A673 (cell line): ENCODE measurements at regions not wholly inside any gene's neighbourhood (a gene's known extent, or its start where the extent isn't known, plus 50 kb on each side); places are given as distances from the start of the nearest gene placed in this dataset.

Experiments
- EZH2 ChIP-seq: fragments of 200-600 bp; sonication (generic); IDR thresholded peaks from 2 replicates; pipeline ENCODE4 v1.6.1; 2017; ENCODE audit warnings: borderline replicate concordance, low read depth, mild to moderate bottlenecking, mixed read lengths, antibody characterized with exemption, low read length; ENCODE audit not compliant: poor library complexity, severe bottlenecking
- TF ChIP-seq, protein P1 (sequence below): fragments of 300-800, 200-600 bp; sonication (generic); conservative IDR thresholded peaks from 2 replicates; pipeline ENCODE4 v1.5.1; 2017; ENCODE audit warnings: low read depth, mild to moderate bottlenecking, antibody characterized with exemption, low read length, moderate library complexity, mixed read lengths

DNA sequence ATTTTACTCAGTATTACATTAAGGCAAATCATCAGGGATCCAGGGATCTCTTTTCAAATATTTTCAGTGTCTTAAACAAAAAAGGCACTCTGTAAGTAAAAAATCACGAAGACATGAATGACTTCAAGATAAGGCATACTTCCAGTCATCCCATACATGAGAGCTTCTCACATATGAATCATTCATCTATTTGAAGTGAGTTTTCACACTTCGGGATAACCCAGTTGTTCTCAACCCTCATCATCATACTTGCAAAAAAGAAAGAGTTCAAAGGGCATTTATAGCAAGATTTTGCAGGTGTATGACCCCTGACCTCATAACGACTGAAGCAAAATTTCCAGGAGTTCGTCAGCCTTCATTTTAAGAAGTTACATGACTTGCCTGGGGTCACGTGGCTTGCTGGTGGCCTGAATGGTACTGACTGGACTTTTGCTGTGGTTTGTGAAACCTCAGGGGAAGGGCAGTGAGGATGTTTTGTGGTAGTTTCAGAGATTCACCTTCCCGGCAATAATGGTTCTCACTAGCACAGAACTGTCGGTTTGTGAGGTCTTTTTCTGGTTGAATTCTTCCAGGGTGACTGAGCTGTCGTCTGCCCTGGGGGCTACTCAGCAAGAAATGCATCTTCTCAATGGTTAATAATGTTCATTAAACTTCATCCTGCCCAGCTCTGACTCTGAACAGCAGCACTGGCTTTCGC, 115.8 kb upstream of the SHISA3 start:
- TF ChIP-seq, protein P1, sequence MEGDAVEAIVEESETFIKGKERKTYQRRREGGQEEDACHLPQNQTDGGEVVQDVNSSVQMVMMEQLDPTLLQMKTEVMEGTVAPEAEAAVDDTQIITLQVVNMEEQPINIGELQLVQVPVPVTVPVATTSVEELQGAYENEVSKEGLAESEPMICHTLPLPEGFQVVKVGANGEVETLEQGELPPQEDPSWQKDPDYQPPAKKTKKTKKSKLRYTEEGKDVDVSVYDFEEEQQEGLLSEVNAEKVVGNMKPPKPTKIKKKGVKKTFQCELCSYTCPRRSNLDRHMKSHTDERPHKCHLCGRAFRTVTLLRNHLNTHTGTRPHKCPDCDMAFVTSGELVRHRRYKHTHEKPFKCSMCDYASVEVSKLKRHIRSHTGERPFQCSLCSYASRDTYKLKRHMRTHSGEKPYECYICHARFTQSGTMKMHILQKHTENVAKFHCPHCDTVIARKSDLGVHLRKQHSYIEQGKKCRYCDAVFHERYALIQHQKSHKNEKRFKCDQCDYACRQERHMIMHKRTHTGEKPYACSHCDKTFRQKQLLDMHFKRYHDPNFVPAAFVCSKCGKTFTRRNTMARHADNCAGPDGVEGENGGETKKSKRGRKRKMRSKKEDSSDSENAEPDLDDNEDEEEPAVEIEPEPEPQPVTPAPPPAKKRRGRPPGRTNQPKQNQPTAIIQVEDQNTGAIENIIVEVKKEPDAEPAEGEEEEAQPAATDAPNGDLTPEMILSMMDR, result no peak
- TF ChIP-seq EZH2, result no peak
